Suprapubic skin (tissue), 3 donors: ENCODE measurements at regions not wholly inside any gene's neighbourhood (a gene's known extent, or its start where the extent isn't known, plus 50 kb on each side); places are given as distances from the start of the nearest gene placed in this dataset.

Source experiments
- POLR2A ChIP-seq, 2 donors: fragments of 450-650 bp; IDR thresholded peaks; one replicate each; pipeline ENCODE4 v1.6.1; 2017; ENCODE audit warnings: antibody characterized with exemption in 2 of 2, mild to moderate bottlenecking in 2 of 2, moderate library complexity in 2 of 2
- TF ChIP-seq, protein P1 (sequence below), 2 donors: fragments of 200-600 bp in 1 of 2; fragments of 450-650 bp in 1 of 2; sonication (generic) in 1 of 2; IDR thresholded peaks; one replicate each; pipeline ENCODE4 v1.5.1; 2016 to 2019; ENCODE audit warnings: antibody characterized with exemption in 2 of 2, mild to moderate bottlenecking in 1 of 2, moderate library complexity in 1 of 2

DNA sequence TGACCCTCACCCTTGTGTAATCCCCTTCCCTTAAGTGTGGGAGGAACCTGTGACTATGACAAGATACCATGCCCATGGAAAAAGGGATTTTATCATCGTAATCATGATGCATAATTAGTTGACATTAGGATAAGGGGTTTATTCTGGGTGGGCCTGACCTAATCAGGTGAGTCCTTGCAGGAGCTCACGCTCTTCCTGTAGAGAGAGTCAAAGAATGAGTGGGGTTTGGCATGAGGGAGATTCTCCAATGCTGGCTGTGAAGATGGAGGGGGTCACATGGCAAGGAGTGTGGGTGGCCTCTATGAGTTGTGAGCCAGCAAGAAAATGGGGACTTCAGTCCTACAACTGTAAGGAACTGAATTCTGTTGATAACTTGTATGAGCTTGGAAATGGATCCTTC is 342.0 kb upstream of the TSHZ2 start:
- TF ChIP-seq, protein P1, sequence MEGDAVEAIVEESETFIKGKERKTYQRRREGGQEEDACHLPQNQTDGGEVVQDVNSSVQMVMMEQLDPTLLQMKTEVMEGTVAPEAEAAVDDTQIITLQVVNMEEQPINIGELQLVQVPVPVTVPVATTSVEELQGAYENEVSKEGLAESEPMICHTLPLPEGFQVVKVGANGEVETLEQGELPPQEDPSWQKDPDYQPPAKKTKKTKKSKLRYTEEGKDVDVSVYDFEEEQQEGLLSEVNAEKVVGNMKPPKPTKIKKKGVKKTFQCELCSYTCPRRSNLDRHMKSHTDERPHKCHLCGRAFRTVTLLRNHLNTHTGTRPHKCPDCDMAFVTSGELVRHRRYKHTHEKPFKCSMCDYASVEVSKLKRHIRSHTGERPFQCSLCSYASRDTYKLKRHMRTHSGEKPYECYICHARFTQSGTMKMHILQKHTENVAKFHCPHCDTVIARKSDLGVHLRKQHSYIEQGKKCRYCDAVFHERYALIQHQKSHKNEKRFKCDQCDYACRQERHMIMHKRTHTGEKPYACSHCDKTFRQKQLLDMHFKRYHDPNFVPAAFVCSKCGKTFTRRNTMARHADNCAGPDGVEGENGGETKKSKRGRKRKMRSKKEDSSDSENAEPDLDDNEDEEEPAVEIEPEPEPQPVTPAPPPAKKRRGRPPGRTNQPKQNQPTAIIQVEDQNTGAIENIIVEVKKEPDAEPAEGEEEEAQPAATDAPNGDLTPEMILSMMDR (IDR thresholded peaks at IDR 0.05), result no peak
- no peak for TF ChIP-seq POLR2A (IDR thresholded peaks at IDR 0.05)
